HG03135 (cell line): ENCODE measurements at regions not wholly inside any gene's neighbourhood (a gene's known extent, or its start where the extent isn't known, plus 50 kb on each side); places are given as distances from the start of the nearest gene placed in this dataset.
"Not testable (repeated sequence)": the region's sequence is repeated elsewhere in the genome, so short reads cannot be mapped to it uniquely, and the experiment has no call there.

Experiments used
- ATAC-seq: cut with Tn5 transposase; IDR thresholded peaks from one replicate; pipeline ENCODE4 v1.9.1; 2021; ENCODE audit warnings: mild to moderate bottlenecking, moderate library complexity; ENCODE audit not compliant: unreplicated experiment

DNA sequence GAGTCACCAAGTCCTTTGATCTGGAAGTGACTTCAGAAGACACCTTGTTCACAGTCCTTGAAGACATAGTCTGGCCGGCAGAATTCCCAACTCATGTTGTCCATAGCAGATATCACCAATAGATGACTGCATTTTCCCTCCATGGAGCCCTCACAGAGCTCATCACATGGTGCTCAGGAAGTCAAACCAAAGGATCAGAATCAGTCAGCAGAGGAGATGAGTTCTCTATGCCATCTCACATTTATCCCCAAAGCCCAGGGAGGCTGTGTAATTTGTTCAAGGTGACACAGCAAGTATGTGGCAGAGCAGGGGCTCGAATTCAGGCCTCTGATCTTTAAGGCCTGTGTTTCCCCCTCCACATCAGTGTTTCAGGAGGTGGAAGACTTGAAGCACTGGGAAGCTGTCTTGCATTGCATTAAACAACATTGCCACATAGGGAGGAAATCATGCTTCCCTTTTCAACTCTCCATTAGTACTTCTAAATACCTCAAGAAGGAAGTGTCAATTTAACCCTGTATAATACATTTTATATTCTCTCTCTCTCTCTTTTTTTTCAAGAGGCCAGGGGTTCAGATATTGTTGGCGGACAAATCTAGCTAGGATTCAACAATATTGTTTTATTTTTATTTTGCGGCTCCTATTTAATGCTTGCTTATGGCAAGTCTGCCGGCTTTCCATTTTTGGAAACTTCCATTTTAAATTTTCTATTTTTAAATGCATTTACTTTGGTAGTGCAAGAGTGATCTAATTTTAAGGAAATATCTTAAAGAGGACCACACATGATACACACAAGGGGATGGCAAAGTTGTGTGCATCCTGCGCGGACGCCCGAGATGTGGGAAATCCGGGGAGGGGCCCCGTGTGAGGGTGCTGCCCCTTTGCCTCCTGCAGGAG lies 61.9 kb downstream of the NPIPB5 start:
- ATAC-seq: not testable (repeated sequence)

DNA sequence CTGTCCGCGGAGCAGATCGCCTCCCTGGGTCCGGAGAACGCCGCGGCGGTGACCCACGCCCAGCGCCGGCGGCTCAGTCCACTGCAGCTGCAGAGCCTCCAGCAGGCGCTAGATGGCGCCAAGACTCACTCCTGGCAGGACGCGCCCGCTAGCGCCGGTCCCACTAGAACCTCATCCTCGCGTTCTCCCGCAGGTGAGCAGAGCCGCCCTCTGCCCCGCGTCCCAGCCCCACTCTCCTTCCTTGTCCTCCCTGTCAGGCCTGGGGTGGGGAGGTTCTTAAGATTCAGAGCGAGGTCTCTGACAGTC lies 62.5 kb downstream of the NPIPB5 start:
- peak; percentile 72 for ATAC-seq

DNA sequence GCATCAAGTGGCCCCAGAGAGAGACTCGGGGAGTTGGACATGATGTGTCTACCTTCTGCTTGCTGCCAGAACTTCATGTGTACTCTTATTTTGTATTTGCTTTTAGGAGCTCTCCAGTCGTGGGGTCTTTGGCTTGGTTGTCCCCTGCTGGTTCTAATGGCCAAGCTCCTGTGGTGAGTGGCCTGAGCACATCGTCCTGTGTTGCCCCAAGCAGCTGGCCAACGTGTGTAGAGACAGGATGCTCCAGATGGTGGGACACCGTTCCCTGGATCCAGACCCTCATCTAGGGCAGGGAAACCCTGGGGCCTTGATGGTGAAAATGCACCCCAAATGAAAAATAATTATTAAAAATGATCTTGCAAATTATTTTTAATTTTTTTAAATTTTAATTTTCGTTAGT lies 65.8 kb downstream of the NPIPB5 start:
- not testable (repeated sequence) for ATAC-seq

DNA sequence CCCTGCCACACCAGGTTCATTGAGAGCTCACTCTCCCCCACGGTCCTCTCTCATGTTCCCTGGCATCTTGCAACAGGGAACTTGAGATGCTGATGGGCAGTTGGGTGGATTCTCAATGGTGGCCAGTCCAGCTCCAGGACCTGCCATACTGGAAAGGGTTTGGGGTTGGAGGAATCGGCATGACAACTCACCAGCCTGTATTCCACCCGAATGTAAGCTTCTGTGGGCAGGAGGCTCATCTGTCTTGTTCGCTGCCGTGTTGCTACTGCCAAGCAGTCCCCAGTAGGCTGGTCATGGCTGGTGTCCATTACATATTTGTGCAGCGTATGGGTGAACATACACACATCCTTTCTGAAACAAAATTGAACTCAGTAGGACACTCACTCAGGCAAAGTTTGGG lies 72.5 kb downstream of the NPIPB5 start:
- not testable (repeated sequence) for ATAC-seq

DNA sequence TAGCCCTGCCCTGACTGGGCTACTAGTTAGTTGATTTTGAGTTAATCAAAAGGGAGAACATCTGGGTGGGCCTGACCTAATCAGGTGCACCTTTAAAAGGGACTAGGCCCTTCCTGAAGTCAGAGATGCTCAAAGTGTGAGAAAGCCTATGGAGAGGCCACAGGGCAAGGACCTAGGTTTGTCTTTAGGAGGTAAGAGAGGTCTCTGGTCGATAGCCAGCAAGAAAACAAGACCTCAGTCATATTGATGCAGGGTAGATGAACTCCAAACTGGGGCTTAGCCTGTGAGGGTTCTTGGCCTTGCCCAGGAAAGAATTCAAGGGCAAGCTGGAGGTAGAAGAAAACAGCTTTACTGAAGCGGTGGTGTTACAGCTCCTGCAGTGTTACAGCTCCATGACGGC lies 73.8 kb downstream of the NPIPB5 start:
- ATAC-seq: not testable (repeated sequence)

DNA sequence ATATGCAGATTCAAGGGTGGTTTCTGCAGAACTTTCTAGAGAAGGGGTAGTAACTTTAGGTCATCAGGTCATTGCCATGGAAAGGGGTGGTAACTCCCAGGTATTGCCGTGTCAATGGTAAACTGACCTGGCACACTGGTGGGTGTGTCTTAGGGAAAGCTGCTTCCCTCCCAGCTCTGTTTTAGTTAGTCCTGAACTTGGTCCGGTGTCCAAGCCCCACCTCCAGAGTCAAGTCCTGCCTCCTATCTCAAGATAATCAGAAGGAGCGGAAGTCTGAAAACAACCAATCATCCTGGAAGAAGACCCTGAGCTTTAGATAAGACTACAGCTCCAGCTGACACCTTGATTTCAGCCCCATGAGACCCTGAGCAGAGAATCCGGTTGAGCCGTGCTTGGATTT lies 74.2 kb downstream of the NPIPB5 start:
- not testable (repeated sequence) for ATAC-seq

DNA sequence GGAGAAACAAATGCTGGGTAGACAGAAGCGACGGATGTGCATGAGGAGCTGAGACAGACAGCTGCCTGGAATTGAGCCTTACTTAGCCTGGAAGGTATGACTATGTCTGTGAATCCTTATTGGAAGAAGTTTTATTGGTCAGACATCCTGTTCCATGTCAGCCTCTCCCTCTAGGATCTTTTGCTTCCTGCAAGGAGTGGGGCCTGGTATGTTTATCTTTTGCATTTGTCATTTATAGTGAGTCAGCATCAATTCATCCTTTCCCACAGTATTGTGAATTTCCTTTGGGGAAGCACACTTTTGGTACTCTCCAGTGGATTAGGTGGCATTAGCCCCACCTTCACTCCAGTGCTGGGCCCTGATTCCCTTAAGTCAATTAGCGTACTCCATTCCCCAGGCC lies 74.7 kb downstream of the NPIPB5 start:
- not testable (repeated sequence) for ATAC-seq

DNA sequence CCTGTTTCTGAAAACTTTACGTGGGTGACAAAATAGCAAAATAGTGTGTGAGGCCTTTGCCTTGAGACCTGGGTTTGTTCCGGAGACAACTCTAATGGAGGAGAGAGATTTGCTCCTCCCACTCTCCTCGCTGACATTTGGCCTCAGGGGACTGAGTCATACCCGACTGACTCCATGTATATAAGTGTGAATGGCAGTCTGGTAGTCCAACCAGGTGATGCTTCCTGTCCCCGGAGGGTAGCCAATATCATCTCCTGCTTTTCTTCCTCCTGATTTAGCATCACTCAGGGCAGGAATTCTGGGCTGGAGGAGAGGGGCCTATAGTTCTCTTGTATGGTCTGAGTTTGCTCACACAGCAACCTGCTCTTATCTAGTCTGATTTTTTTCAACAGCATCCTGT lies 76.0 kb downstream of the NPIPB5 start:
- ATAC-seq: not testable (repeated sequence)

DNA sequence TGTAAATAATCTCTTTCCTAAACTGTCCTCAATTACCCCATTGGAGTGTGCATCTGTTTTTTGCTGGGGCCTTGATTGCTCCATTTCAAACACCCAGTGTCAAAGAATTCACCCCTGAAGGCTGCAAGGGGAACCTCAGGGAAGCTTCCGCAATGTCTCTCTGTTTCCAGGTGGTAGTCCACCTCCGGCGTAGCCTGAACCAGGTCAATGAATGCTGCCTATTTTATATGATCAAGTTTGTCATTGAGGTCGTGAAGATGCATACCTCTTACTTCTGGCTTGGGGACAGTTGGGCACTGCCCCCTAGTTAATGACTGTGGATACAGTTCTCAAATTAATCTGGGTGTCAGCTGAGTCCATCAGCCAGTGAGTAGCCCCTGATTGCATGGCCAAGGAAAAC lies 79.1 kb downstream of the NPIPB5 start:
- not testable (repeated sequence) for ATAC-seq

DNA sequence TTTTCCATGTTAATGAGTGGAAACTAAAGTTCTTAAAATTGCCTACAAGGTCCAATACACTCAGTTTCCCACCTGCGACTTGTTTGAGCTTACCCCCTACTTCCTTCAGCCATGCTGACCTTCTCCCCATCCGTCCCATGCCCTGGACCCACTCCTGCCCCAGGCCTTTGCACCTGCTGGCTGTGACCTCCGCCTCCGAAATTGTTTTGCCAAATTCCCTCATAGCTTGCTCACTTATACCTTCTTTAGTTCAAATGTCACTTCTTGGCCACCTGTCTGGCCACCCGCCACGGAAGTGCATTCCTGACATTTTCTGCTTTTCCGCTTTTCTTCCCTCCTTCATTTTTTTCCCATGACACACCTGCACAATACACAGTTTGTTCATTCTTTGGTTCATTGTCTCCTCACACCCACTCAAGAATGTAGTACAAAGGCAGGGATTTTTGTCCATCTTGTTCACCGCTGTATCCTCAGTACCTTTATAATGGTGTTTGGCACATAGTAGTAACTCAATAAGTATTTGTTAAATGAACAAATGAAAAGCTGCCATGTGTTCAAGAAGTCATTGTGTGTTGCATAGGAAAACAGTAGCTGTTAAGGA lies 85.9 kb downstream of the NPIPB5 start:
- ATAC-seq: not testable (repeated sequence)

DNA sequence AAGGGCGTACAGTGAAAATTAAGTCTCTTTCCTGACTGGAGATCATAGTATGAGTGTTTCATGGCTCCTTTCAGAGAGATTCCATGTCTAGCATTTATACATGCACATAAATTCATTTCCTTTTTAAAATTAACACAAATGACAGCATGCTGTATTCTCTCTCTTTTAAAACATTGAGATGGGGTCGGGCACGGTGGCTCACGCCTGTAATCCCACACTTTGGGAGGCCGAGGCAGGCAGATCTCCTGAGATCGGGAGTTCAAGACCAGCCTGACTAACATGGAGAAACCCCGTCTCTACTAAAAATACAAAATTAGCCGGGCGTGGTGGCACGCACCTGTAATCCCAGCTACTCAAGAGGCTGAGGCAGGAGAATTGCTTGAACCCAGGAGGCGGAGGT lies 93.1 kb downstream of the NPIPB5 start:
- not testable (repeated sequence) for ATAC-seq

DNA sequence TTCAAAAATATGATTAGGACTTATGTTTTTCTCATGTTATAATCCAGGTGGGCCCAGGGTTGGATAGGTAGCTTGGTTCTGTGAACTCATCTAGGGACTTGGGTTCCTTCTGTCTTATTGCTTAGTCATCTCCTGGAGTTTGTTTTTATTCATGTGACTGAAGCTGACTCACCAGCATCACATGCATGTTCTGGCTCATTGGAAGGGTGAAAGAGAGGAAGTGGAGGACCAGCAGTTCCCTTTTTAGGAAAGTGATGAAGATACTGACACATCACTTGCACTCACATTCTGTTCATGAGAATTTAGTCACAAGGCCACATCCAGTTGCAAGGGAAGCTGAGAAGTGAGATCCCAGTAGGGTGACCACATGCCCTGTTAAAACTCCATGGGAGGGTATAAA lies 95.9 kb downstream of the NPIPB5 start:
- not testable (repeated sequence) for ATAC-seq

DNA sequence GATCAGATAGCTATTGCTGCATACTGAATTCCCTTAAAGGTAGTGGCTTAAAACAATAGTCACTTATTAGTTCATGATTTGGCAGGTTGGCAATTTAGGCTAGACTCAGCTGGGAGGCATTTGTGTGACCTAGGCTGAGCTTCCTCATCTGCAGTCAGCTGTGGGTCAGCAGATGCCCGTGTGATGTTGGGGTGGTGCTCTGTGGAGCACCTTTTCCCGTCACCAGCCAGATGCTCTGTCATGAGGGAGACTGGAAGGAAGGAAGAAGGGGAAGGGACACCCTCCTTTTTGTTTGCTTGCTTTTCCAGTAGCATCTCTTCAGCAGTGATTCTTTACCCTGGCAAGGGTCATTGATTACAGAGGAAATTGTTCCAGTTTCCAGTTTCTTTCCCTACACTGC lies 99.1 kb downstream of the NPIPB5 start:
- not testable (repeated sequence) for ATAC-seq

DNA sequence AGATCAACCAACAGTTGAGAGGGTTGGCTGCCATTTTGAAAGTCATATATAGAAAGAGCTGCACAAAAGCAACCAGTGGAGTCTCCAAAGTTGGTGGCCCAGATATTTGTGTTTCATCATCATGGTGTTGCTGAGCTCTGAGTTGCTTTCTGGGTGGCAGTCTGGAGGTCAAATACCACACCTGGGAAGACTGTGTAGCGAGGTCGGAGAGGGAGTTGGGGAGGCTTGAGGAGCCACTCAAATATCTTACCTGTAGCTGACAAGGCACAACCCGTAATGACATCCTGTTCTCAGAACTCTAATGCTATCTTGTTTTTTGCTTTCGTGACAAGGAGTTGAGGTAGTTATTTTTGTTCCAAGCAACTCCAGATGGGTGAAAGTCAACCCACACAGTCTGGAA lies 100.4 kb downstream of the NPIPB5 start:
- ATAC-seq: not testable (repeated sequence)

DNA sequence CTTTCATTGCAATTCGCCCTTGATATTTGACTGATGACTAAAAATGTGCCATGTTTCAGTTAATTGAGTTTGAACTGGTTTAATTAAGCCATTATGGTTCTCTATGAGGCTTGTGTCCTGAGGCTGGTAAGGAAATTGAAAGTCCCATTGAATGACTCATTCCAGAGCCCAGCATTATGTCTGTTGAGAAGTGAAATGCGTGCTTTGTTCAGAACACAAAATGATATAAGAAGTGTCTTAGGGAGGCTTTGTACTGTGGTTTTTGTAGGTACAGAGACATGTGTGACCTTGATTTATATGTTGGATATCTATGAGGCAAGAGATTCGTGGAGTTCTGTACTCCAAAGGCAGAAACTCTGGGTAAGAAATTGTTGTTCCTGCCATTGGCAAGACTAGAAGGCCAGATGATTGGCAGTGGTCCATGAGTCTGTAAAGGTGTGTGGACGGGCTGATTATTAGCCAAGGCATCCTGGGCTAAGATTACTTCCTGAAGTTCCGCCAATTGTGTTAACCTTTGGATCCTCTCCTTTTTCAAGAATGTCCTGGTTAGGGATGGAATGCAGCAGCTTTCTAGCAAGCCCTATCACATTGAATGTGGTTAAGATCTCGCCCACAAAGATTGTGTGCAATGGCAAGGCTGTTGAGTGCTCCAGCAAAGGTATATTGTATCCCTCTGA lies 103.7 kb downstream of the NPIPB5 start:
- no peak for ATAC-seq

DNA sequence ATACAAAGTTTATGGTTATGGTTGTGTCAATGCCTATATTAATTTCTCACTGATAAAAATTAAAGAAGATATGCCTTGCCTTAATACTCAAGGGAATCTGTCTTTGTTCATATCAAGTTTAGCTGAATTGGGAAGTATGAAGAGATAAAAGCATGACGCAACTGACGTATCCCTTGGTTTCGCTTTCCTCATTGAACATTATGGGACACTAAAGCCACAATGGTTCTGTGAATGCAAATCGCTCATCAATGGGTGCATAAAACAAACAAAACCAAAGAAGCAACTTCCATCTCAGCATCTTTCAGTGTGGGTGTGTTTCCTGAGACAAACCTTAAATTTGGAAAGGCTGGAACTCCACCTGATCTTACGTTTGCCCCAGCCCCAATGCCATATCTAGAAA lies 108.2 kb downstream of the NPIPB5 start:
- ATAC-seq: no peak

DNA sequence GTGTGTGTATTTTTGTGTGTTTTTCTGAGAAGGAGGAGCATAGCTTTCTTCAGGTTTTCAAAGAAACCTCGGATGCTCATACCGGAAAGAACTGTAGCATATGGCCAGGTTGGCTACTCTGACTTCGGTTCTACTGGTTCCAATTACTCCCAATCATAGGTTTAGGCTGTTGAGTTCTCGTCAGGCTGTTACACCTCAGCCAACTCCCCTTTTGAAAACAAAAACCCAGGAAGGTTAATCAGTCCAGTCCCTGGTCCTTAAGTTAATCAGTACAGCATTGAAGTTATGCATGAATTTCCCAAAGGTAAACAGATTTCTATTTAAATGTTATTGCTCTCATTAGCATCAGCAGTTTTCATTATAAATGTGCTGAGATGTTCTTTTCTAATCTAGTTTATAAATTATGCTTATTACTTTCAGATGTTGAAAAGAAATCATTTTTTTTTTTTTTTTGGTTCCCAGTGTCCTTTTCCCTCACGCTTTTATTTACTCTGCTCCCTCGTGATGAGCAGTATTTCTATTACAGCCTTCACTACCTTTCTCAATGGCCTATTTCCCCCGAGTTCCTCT lies 111.0 kb downstream of the NPIPB5 start:
- no peak for ATAC-seq

DNA sequence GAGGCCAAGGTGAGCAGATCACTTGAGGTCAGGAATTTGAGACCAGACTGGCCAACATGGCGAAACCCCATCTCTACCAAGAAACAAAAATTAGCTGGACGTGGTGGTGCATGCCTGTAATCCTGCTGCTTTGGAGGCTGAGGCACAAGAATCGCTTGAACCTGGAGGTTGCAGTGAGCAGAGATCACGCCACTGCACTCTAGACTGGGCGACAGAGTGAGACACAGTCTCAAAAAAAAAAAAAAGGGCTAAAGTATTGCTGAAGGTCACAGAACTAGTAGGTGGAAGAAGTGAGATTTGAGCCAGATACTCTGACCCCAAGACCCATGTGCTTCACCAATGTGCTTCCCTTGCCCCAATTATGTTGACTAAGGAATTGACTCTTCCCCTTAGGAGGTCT lies 112.0 kb downstream of the NPIPB5 start:
- no peak for ATAC-seq

DNA sequence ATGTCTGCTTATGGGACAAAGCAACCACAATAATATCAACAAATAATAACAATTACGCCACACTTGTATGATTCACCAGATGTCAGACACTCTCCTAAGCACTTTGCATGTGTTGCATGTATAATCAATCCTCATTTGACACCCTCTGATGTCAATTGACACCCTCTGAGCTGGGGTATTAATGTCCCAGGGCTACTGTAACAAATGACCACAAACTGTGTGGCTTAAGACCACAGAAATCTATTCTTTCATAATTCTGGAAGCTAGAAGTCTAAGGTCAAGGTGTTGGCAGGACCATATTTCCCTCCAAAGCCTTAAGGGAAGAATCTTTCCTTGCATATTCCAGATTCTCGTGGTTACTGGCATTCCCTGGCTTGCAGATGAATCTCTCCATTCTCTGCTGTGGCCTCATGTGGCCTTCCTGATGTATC lies 112.7 kb downstream of the NPIPB5 start:
- ATAC-seq: no peak

DNA sequence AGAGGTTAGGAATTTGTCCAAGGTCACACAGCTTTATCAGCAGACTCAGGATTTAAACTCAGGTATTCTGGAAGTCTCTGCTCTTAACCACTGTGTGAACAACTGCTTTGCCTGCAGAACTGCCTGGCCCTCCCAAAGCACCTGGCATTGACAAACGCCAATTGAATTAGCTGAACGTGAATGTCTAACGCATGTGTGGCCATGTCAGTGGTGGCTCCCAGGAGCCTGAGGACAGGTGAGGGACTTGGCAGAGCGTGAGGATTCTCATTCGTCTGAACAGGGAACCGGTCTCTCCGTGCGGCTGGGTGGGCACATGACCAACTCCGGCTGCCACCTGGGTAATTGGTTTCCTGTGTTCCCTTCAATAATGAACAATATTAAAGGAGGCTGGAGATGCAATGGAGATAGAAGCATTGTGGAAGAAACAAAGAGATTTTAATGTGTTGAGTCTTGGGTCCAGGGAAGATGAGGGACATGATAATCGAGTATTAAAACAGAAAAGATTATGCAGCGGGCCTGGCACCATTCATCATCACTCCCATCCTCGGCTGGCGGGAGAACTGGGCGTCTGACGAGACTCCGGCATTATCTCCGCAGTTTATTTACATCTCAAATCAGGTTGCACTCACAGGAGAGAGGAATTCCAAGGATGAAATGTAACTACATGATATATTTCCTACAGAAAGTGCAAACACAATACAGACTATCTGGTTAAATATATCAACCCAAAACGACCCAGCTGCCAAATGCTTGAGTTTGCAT lies 113.5 kb downstream of the NPIPB5 start:
- ATAC-seq: no peak
